Right ventricle myocardium inferior (tissue), 1 donor: ENCODE measurements at regions not wholly inside any gene's neighbourhood (a gene's known extent, or its start where the extent isn't known, plus 50 kb on each side); places are given as distances from the start of the nearest gene placed in this dataset.

ENCODE experiments used
- ATAC-seq: fragments of 200-7000 bp; cut with Tn5 transposase; one replicate; pipeline ENCODE4 v1.9.1; 2020; ENCODE audit warnings: mild to moderate bottlenecking, moderate library complexity
- DNase-seq: peaks from one replicate; pipeline ENCODE4 v3.0.0; 2021; ENCODE audit errors: missing footprints
- intact Hi-C: fragments of 100-400 bp; cut with DNase I; formaldehyde crosslinking; loops from one replicate; pipeline ENCODE4 v1.11.0; 2022
- donor health status: DM: no; HTN: yes; CAD: no; lungs with severe emphysema.

DNA sequence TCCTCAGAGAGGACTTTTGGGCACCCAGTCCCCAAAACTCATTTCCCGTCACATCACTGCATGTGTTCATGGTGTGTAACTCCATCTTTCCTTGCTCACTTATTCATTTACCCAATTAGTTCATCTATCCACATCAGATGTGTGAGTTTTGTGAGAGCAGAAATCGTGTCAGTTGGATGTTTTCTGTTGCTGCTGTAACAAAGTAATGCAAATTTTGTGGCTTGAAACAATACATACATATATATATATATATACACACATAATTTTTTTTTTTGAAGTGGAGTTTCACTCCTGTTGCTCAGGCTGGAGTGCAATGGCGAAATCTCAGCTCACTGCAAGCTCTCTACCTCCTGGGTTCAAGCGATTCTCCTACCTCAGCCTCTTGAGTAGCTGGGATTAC is 70.5 kb upstream of the BOD1 start:
- no peak for ATAC-seq
- DNase-seq, result no peak
- intact Hi-C loops, result loop anchor here (5.0 to 10.0 kb wide), 2 partner anchors 65 to 208 kb away; no protein-coding TSS in a partner anchor

DNA sequence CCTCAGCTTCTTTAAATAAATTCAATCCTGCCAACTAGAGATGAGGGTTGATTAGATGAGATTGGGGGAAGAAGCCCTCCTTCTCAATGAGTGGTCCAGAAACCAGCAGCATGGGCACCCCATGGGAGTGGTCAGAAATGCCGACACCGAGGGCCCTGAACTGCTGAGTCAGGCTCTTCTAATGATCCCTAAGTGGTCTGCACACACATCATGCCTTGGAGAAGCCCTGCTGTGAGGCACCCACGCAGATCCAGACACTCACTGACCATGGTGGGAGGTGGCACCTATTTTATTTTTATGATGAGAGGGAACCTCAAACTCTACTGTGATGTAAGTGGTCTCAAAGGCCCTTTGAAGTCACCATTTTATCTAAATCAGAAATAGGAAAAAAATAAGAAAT is 72.3 kb upstream of the BOD1 start:
- intact Hi-C loops, result loop anchor here (5.0 to 10.0 kb wide), 2 partner anchors 64 to 206 kb away; no protein-coding TSS in a partner anchor
- no peak for DNase-seq
- ATAC-seq, result no peak

DNA sequence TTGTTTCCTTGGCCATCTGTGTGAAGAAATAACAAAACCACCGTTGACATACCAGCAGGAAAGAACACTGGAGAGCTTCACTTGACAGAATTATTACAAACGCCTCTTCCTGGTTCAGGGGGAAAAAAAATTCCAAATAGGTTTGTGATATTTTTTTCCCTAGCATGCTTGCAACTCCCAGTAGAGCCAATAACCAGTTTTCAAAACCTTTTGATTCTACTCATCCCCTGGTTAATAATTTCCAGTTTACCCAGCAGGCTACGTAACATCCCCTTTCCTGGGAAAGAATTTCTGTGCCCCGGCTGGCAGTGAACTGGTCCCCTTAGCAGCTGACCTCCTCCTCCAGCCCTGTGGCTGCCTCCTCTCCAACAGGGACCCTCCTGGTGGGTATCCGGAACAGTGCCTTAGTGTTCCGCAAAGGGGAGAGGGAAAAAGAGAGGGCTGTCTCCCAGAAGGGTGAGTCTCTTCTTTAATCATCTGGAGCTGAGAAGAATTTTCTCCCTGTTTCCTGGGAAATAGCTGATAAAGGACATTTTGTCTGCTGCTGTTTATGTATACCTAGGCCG is 72.8 kb upstream of the BOD1 start:
- DNase-seq (no peak), ATAC-seq (no peak)
- intact Hi-C loops, result loop anchor here (5.0 to 10.0 kb wide), 2 partner anchors 63 to 206 kb away; no protein-coding TSS in a partner anchor

DNA sequence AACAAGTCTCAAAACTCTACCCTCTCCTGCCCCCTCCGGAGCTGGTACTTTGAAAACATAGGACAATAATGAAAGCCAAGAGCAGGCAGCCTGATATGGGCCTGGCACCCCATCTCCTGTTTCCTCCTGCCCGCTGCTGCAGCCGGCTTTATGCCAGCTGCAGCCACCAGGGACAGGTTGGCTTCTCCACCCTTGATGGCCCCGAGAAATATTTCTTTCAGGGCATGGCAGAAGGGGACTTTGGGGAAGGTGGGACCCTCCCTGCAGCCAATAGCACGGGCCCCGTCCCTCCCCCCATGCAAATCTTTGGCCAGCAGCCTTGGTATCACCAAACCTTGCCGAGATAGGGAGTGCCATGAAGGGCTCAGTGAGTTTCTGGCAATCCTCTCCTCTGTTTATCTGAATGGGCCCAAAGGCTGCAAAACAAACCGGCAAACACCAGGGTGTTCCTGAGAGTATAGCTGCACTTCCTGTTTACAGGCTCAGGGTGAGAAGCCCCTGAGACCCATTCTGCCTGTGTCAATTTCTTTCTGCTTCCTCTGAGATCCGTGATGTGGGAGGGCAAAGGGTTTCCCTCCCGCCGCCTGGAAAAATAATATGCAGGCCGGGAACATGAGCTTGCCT is 73.4 kb upstream of the BOD1 start:
- intact Hi-C loops, result loop anchor here (5.0 to 10.0 kb wide), 2 partner anchors 62 to 205 kb away; no protein-coding TSS in a partner anchor
- DNase-seq, result no peak

DNA sequence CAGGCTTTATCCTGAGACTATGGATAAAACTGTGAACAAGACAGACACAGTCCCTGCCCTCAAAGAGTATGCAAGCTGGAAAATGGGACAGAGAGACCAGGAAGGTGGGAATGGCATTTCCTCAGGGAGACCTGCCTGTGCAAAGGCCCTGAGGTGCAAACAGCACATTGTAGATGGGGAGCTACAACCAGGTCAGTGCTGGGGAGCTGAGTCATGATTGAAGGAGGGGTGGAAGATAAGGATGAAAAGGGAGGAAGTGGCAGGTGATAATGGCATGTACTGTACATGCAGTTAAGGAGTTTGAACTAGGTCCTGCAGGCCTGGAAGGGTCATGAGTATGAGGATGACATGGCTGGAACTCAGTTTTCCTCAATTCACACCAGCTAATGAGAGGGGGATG is 75.5 kb upstream of the BOD1 start:
- DNase-seq (no peak), ATAC-seq (no peak)
- intact Hi-C loops, result no loop called here

More for the DNA sequence above, 73.4 kb upstream of the BOD1 start:
- ATAC-seq, result peak; percentile 75

DNA sequence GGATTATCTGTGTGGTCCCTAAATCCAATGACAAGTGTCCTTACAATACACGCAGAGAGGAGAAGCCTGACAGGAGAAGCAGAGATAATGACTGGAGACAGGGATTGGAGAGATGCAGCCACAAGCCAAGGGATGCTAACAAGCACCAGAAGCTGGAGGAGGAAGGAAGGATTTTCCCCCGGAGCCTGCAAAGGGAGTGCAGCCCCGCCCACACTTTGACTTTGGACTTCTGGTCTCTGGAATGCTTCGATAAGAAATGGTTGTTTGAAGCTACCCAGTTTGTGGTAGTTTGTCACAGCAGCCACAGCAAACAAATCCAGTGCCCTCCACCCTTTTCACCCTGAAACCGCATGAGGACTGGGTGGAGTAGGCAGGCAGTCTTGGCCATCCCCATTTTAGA is 77.2 kb upstream of the BOD1 start:
- intact Hi-C loops, result no loop called here

DNA sequence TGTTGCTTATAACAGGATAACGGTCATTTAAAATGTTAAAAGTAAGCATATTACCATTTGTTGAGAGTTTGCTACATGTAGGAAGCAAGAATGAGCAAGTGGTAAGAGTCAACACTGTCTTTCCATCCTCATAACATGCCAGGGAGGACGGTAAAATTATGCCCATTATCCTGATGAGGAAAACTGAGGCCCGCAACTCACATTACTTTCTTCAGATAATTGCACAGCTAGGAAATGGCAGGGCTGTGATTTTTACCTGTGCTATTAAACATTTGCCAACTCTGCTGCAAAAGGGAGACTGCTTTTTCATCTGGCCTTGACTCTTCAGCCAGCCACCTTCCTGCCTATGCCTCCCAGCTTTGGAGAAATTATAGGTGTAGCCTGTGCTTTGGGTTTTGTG is 79.8 kb upstream of the BOD1 start:
- ATAC-seq (no peak), DNase-seq (no peak)
- intact Hi-C loops, result no loop called here

More for the DNA sequence above, 77.2 kb upstream of the BOD1 start:
- DNase-seq (no peak), ATAC-seq (no peak)

DNA sequence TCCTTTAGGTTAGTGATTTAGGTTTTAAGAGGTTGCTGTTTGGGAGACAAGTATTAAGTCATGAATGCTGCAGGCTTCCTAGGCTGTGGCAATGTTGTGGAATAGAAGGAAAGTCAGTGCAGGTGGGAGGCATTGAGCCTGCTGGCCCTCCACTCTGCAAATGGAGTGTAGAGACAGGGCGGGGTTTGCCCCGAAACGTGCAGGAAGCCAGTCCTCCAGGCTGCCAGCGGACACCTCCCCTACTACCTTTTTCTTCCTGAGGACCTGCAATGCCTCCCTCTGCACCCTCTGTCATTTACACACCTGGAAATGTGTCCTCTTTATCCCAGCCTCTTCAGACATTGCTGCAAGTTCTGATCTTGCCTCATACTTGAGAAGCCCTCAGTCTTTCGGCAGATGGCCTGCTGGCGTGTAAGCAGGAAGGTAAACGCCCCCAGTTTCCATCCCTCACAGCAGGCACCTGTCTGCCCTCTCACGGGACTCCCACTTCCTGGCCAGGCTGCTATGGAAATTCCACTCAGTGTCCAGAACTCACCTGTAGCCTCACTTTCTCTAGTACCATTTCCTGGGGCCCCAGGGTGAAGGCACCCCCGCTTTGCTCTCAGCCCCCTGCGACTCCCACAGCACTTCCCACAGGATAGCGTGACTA is 81.6 kb upstream of the BOD1 start:
- no peak for ATAC-seq
- DNase-seq, result no peak
- intact Hi-C loops, result no loop called here

DNA sequence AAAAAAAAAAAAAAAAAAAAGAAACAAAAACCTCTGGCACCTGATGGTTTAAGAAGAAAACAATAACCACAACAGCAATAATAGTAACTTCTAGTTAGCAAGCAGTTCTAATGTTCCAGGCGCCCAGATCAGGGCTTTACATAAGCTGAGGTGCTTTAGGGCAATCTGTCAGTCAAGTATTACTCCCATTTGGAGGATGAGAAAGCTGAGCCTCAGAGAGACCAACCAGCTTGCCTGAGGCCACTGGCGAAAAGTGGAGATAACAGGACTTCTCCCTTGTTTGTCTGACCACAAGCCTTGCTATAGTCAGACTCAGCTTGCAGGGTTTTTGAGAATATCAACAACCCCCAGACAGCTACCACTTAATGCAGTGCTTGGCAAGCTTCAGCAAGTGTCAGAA is 83.5 kb upstream of the BOD1 start:
- no peak for DNase-seq
- intact Hi-C loops, result no loop called here
- no peak for ATAC-seq

DNA sequence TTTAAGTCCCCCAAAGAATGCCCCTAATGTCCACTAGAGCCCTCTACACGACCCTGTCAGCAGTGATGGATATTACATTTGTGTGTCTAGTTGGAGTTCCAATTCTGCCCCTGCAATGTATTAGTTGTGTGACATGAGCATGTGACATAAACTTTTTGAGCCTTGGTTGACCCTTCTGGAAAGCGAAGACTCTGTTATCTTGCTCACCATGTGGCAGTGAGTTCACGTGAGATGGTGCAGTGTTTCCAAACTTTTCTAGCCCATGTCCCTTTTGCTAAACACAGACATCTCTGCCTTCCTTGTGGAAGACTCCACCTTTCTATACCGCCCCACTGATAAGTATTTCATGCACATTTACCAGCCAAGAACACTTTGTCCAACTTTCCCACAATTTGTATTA is 87.0 kb upstream of the BOD1 start:
- intact Hi-C loops, result no loop called here
- ATAC-seq (no peak), DNase-seq (no peak)

DNA sequence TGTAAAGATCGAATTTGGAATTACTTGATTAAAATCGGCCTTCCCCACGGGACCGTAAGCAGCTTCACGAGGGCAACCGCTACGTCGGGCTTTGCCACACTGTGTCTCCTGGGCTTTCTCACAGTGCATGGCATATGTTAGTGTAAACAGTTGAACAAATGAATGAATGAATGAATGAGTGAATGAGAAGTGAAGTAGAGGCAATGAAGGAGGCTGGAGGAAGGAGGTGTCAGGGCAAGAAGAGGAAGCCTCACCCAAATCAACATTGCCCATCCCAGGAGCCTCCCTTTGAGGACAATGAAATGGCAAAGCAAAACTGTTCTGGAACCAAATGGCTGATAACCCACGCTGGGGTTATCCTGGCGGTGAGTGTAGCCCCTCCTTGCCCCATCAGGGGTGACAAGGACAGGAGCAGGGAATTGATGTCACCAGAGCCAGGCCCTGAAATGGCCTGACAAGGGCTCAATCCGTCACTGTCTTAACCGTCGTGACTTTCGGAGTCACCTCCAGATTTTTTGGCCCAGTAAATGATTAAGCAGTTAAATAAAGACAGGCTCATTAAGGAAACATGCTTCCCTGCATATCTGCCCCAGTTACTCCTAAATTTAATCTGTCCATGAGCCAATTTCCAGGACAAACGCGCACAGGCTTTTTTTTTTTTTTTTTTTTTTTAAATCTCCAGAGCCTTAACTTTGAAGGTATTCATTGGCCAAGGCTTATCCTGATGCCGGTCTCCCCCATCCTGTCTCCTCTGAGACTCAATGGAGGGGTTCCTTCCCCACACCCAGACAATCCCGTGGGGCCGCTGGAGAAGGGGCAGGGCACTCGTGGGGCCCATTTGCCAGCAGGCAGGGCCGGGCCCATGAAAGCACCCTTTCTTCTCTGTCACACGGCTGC is 88.4 kb upstream of the BOD1 start:
- intact Hi-C loops, result no loop called here

DNA sequence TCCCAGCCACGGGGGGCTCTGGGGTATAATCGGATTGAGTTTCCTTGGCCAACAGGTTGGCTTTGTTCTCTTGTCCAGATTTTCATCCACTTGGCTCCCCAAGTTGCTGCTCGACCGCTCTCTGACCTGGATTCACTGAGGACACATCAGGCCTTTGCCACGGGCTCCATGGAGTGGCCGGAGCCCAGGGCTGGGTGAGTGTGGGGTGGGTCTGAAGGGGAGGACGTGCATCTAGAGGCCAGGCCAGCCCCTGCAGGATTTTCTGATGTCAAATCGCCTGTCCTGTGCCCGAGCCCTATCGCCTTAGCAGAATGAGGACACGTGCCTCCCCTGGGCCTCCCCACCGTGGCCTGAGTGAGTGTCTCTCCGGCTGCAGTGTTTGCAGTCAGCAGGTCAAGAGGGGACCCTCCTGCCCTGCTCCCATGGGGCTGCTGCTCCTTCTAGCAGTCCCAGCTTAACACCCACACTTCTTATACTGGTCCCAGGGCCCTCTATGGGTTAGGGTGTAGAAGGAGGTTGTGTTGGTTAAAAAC is 89.1 kb upstream of the BOD1 start:
- intact Hi-C loops, result loop anchor here (2.0 kb wide), 1 partner anchor 47 kb away; no protein-coding TSS in a partner anchor

More for the DNA sequence above, 88.4 kb upstream of the BOD1 start:
- DNase-seq (no peak), ATAC-seq (no peak)

DNA sequence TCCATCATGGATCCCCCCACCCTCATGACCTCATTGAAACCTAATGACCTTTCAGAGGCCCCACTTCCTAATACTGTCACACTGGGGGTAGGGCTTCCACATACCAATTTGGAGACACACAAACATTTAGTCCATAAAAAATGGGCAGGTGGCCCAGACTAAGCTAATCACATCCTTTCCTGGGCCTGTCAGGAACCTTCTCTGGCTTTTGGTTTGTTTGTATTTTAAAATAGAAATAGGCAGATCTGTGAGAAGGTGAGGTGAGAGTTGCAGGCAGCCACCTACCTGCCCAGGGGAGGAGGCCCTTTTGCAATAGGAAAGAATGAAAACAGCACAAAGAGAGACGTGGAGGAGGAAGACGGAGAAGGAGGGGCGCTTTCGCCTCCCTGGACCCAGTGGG is 90.2 kb upstream of the BOD1 start:
- intact Hi-C loops, result loop anchor here (2.0 kb wide), 1 partner anchor 46 kb away; no protein-coding TSS in a partner anchor
- DNase-seq (no peak), ATAC-seq (no peak)

More for the DNA sequence above, 89.1 kb upstream of the BOD1 start:
- ATAC-seq (no peak), DNase-seq (no peak)

DNA sequence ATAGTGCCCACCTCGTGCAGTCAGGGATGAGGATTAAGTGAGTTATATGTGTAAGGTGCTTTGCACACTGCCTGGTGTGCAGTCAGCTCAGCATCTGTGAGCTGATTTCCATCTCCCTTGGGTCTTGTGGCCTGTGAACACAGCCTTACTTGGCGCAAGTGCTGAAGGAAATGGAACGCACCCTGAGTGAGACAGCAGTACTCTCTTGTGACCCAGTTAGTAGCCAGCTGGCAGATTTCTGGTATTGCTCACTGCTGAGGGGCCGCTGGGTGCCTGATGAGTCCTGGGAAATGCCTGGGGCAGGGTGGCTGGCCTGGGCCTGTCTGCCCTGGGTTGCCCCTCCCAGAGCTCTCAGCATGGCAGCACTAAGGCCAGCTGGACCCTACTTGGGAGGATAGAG is 90.9 kb upstream of the BOD1 start:
- no peak for DNase-seq

DNA sequence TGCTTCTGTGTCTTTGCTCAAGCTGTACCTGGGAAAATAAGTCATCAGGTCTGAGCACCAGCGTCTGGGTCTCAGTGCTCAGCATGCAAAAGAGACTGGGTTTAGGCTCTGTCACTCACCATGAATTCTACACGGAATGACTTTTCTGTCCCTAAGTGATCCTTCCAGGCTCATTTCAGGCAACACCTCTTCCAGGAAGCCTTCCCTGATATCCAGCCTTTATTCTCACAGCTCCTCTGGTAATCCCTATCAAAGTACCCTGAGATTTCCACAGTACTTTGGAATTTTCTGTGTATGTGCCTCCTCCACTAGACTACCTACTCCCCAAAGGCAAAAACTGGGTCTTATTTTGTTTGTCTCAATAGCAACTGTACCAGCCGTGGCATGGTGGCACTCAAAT is 92.7 kb upstream of the BOD1 start:
- DNase-seq, result no peak
- no peak for ATAC-seq
- intact Hi-C loops, result no loop called here

More for the DNA sequence above, 90.9 kb upstream of the BOD1 start:
- intact Hi-C loops, result loop anchor here (2.0 kb wide), 1 partner anchor 45 kb away; no protein-coding TSS in a partner anchor
- ATAC-seq, result peak; percentile 92

DNA sequence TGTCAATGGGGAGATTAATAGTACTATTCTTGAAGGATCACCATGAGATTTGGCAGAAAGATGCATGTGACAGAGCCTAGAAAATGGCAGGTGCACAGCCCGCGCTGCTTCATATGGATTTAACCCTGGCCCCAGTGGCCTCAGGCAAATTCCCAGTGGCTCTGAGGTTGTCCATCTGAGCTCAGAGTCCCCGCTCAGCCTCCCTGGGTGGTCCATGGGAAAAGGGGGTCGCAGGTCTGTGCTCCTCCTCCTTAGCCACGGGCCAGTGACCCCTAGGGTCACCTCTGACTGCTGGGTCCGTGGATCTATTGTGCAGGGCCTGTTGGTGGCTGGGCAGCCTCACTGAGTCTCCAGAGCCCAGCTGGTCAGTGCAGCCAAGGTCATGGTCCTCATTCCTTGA is 93.3 kb upstream of the BOD1 start:
- intact Hi-C loops, result no loop called here
- no peak for DNase-seq
- no peak for ATAC-seq

DNA sequence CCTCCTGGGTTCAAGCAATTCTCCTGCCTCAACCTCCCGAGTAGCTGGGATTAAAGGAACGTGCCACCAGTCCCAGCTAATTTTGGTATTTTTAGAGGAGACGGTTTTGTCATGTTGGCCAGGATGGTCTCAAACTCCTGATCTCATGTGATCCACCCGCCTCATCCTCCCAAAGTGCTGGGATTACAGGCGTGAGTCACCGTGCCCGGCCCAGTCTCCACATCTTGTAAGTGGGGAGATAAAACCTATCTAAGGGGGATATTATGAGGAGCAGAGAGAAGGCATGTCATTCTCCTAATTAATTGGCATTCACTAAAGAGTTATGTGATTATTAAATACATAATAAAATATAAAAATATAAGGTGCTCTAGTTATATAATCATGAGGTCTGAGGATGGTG is 94.1 kb upstream of the BOD1 start:
- intact Hi-C loops, result no loop called here
- ATAC-seq (no peak), DNase-seq (no peak)

DNA sequence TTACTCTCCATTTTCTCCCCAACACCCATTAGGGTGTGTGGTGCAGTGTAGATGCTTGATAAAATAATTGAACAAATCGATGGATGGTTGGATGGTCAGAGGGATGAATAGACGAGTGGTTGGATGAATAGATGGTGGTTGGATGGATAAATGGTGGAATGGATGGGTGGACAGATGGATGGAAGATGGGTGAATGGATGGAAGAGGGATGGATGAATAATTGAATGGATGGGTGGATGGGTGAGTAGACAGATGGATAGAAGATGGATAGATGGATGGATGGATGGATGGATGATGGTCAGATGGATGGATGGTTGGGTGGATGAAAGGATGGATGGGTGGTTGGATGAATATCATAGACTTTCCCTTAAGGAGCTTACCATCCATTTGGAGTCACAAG is 95.0 kb upstream of the BOD1 start:
- DNase-seq, result no peak
- ATAC-seq, result no peak
- intact Hi-C loops, result no loop called here
